Fibroblast of villous mesenchyme (primary cell): ENCODE measurements at regions not wholly inside any gene's neighbourhood (a gene's known extent, or its start where the extent isn't known, plus 50 kb on each side); places are given as distances from the start of the nearest gene placed in this dataset.
"Not testable (repeated sequence)": the region's sequence is repeated elsewhere in the genome, so short reads cannot be mapped to it uniquely, and the experiment has no call there.

Source experiments
- DNase-seq: peaks from one replicate; pipeline ENCODE4 v3.0.0-alpha.2; 2010; ENCODE audit warnings: low read depth
- H3K4me3 ChIP-seq: 2 replicates; pipeline ENCODE4 v1.5.1; 2011; ENCODE audit warnings: low read depth, mild to moderate bottlenecking, low read length
- TF ChIP-seq, protein P1 (sequence below): IDR thresholded peaks from 2 replicates; pipeline ENCODE4 v1.5.1; 2012; ENCODE audit warnings: low read depth, mild to moderate bottlenecking, low read length; ENCODE audit not compliant: insufficient read depth

GRCh38 chr3:98699132-98699531 is 64.0 kb upstream of the ST3GAL6 start:
- TF ChIP-seq, protein P1, sequence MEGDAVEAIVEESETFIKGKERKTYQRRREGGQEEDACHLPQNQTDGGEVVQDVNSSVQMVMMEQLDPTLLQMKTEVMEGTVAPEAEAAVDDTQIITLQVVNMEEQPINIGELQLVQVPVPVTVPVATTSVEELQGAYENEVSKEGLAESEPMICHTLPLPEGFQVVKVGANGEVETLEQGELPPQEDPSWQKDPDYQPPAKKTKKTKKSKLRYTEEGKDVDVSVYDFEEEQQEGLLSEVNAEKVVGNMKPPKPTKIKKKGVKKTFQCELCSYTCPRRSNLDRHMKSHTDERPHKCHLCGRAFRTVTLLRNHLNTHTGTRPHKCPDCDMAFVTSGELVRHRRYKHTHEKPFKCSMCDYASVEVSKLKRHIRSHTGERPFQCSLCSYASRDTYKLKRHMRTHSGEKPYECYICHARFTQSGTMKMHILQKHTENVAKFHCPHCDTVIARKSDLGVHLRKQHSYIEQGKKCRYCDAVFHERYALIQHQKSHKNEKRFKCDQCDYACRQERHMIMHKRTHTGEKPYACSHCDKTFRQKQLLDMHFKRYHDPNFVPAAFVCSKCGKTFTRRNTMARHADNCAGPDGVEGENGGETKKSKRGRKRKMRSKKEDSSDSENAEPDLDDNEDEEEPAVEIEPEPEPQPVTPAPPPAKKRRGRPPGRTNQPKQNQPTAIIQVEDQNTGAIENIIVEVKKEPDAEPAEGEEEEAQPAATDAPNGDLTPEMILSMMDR: no peak
- no peak for DNase-seq

DNA sequence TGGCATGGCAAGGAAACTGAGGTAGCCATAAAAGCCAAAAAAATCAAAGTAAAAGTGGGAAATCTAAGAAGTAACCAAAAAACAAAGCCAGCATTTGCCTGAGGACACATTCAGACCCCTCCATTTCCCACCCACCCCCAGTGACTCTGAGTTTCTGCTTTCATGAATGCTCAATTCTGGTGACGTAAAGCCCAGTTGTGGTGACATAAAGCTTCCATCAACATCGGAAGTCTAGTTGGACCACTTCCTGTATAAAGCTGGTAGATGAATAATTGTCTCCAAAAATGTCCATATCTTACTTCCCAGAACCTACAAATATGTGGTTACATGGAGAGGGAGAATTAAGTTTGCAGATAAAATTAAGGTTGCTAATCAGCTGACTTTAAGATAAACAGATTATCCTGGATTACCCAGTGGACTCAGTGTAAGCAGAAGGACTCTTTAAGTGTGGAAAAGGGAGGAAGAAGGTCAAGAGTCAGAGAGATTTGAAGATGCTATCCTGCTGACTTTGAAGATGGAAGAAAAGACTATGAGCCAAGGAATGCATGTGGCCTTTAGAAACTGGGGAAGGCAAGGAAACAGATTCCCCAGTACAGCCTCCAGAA is 62.0 kb upstream of the ST3GAL6 start:
- peak; percentile 84 for DNase-seq
- H3K4me3 ChIP-seq: no peak overlapping the region
- TF ChIP-seq, protein P1: no peak

More at GRCh38 chr3:98699132-98699531, 64.0 kb upstream of the ST3GAL6 start:
- H3K4me3 ChIP-seq: no peak overlapping the region

DNA sequence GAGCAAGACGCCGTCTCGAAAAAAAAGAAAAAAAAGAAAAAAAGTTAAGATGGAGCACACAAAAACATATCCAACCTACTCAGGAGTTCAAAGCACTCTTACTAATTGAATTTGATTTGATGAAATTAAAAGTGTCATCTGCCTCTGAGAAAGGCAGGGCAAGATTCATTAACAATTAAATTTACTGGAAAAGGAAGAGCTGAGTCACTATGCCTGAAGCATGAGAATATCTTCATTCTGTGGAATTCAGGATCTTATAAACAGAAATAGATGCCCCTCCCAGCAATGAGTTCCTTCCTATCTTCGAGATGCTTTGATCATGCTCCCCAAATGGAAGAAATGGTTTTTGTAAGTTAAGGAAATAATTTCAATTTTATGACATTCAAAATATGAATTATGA is 61.0 kb upstream of the ST3GAL6 start:
- TF ChIP-seq, protein P1: no peak
- no peak overlapping the region for H3K4me3 ChIP-seq
- peak; percentile 38 for DNase-seq

DNA sequence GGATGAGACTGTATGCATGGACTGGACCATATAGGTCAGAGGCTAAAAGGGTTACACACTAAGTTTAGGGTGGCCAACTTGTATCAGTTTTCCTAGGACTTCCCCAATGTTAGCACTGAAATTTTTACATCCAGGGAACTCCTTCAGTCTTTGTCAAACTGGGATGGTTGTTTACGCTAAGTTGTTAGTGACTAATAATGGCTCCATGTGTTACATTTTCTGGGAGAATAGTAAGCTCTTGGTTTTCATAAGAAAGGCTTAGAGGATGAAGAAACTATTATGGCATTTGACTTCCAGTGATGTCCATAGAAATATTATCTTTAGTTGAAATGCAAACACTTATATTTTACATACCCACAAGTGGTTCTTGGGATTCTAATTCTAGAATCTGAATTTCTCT is 57.9 kb upstream of the ST3GAL6 start:
- DNase-seq: peak; percentile 53
- H3K4me3 ChIP-seq: no peak overlapping the region
- TF ChIP-seq, protein P1: no peak

- TF ChIP-seq, protein P1: peak; percentile 19
- H3K4me3 ChIP-seq: no peak overlapping the region
- DNase-seq: no peak
Observed at GRCh38 chr3:98705694-98706093, 57.4 kb upstream of the ST3GAL6 start.

- DNase-seq: not testable (repeated sequence)
Observed at GRCh38 chr3:98708681-98709080, 54.5 kb upstream of the ST3GAL6 start.

GRCh38 chr3:98709441-98709840 is 53.7 kb upstream of the ST3GAL6 start:
- no peak overlapping the region for H3K4me3 ChIP-seq
- TF ChIP-seq, protein P1: no peak
- no peak for DNase-seq

More at GRCh38 chr3:98708681-98709080, 54.5 kb upstream of the ST3GAL6 start:
- not testable (repeated sequence) for H3K4me3 ChIP-seq
